HG02678 (cell line): ENCODE measurements at regions not wholly inside any gene's neighbourhood (a gene's known extent, or its start where the extent isn't known, plus 50 kb on each side); places are given as distances from the start of the nearest gene placed in this dataset.

ENCODE experiments used
- ATAC-seq: cut with Tn5 transposase; IDR thresholded peaks from one replicate; pipeline ENCODE4 v1.9.1; 2021; ENCODE audit warnings: mild to moderate bottlenecking, moderate library complexity; ENCODE audit not compliant: unreplicated experiment

DNA sequence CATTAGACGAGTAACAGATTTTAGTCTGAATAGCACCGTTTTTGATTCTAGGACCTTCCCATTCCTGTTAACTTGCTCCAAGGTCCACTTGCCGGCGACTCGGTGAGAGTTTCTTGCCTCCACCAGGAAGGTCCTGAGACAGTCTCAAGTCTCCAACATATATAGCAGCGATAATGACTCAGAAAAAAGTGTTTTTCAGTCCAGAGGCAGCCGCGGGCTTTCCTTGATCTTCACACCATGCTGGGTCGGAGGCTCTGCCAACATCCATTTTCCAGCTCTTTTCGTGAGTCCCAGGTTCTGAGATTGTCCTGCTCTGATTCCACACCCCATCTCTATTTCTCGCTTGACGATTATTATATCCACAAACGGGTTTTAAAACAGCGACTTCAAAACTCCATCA lies 170.5 kb downstream of the GPX5 start:
- no peak for ATAC-seq

- ATAC-seq = no peak
Measured at GRCh38 chr6:28696682-28697081, 171.0 kb downstream of the GPX5 start.

DNA sequence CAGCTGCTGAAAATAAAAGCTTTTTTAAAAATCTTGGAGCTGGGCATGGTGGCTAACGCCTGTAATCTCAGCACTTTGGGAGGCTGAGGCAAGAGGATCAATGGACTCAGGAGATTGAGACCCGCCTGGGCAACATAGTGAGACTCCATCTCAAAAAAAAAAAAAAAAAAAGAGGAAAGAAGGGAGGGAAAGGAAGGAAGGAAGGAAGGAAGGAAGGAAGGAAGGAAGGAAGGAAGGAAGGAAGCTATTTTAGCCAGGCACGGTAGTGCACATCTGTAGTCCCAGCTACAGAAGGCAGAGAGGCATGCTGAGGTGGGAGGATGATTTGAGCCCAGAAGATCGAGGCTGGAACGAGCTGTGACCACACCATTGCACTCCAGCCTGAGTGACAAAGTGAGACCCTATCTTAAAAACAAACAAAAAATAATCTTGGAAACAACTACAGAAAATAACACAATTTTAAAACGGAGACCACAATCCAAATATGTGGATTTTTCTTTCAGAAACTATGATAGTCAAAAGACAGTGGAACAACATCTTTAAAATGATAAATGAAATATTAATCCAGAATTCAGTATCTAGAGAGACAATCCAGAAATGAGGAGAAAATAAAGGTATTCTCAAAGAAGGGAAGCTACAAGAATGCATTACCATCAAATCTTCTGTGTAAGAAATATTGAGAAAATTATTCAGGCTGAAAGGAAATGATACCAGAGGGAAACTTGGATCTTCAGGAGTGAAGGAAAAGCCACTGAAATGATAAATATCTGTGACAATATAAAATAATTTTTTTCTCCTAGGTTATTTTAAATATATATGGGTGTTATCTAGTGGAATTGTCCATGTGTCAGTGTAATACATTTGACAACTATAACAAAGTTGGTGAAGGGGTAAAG lies 182.0 kb downstream of the GPX5 start:
- ATAC-seq = no peak

- no peak for ATAC-seq
Measured at GRCh38 chr6:28709478-28710349, 184.0 kb downstream of the GPX5 start.

- no peak for ATAC-seq
Measured at GRCh38 chr6:28710466-28711191, 184.9 kb downstream of the GPX5 start.

DNA sequence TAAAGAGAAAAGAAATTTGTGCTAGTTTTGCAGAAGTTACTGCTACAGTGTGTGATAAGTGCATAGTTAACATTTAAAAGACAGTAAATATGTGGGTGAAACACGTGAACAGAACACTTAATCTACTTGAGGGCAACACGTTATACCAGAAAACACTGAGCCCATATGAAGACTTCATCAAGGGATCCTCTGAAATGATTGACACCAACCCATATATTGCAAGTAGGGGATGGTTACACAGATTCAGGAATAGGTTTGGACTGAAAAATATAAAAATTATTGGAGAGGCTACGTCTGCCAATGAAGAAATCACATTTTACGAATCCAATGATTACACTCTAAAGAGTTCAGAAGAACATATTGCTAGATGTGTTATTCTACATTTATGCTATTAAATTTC lies 185.6 kb downstream of the GPX5 start:
- no peak for ATAC-seq

DNA sequence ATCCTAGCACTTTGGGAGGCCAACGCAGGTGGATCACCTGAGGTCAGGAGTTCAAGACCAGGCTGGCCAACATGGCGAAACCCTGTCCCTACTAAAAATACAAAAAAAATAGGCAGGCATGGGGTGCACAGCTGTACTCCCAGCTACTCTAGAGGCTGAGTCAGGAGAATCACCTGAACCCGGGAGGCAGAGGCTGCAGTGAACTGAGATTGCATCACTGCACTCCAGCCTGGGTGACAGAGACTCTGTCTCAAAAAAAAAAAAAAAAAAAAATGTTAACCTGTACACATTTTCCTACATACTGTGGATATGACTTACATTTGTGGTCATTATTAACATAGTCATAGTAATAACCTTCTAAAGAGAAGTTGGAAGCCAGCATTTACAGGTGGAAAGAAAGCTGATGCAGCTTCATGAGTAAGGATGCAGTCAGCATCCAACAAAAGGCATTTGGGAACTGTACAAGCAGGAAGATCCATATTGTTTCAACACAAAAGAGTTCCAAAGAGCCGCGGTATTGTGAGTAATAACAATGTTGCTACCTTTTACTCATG lies 186.2 kb downstream of the GPX5 start:
- ATAC-seq = no peak

GRCh38 chr6:28712982-28713381 lies 187.3 kb downstream of the GPX5 start:
- no peak for ATAC-seq

DNA sequence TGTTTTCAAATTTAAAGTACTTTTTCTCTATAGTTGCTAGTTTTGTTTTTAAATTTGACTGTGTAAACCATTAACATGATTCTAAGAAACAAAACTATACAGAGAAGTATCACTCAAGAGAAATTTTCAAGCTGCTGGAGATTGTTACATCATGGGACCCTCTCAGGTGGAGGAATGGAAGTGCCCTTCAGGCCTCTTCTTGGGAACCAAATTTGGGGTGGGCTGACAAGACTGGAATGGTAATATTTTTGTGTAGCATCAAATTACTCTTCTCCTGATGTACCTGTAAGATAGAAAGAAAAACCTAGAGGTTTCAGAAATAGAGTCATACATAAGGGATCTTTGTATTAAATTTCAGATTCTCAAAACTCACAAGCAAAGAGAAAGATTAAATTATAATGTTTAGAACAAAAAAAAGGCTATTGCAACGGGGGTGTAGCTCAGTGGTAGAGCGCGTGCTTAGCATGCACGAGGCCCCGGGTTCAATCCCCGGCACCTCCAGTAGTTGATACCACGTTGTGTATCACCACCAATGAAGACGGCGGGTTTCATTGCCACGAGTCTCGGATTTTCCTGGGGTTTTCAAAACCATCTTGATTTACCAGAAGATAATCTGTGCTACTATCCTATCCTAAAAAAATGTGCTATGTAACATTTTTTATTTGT lies 193.7 kb downstream of the GPX5 start:
- ATAC-seq = no peak

DNA sequence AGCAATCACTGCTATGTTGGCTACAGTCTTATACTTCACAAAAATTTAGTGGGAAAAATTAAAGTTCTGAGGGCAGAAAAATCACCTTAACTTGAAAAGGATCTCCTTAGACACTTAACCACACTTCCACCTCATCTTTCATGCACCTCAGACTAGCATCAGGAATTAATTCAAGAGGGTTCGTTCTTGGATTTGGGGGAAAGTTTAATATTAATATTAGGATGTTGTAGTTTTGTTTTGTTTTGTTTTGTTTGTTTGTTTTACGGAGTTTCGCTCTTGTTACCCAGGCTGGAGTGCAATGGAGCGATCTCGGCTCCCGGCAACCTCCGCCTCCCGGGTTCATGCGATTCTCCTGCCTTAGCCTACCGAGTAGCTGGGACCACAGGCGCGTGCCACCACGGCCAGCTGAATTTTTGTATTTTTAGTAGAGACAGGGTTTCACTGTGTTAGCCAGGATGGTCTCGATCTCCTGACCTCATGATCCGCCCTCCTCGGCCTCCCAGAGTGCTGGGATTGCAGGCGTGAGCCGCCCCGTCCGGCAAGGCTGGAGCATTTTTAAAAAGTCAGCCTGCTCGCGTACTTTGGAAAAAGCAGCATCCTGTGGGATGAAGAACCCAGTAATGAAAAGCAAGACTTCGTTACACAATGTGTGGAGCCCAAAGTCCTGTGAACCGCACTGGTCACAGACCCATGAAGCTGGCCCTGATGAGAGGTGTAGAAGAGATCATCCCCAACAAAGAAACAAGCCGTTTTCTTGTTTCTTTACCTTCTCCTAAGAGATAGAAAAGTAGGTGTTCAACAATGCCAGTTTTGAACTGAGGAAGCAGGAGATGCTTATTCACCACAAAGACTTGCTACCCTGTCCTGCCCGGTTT lies 194.9 kb downstream of the GPX5 start:
- ATAC-seq = no peak

DNA sequence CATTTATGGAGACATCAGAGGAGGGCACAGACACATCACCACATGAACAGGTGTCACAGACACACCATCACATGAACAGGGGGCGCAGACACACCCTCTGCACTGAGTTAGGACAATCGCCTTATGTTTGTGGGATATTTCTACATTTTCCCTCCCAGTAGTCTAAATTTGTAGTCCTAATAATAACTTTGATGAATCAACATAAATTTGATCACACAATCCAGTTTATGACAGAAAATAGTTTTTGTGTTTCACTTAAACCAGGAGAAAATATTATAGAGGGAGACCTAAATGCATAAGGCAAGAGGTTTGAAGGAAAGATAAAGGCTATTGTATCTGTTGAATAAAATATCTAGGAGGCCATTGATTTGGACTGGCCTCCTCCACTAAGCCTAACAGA lies 195.7 kb downstream of the GPX5 start:
- ATAC-seq = no peak

- no peak for ATAC-seq
Measured at GRCh38 chr6:28724395-28724794, 198.7 kb downstream of the GPX5 start.

DNA sequence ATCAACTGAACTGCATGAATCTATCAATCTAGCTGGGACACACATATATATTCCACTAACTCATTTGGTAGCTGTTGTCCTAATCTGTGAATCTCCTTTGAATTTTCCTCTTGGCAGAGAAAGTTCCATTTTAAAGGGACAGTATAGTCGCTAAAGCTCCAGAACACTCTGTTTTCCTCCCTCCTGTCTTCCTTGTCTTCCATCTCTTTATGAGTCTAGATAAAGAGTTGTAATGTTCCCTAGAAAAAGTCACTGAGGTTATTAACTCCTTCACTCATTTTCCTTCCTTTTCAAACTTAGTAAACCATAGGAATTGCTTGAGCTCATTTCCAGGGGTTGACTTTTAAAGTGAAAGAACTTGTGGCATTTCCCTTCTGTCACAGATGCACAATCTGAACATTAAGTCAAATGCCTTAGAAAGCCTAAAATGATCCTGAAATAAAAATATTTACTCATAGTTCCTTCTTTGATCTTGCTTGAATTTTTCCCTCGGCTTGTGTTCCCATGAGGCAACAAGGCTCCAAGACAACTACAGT lies 198.4 kb downstream of the TRIM27 start:
- no peak for ATAC-seq

- no peak for ATAC-seq
Measured at GRCh38 chr6:28725890-28726348, 197.9 kb downstream of the TRIM27 start.

GRCh38 chr6:28726569-28727309 lies 197.0 kb downstream of the TRIM27 start:
- ATAC-seq = no peak

DNA sequence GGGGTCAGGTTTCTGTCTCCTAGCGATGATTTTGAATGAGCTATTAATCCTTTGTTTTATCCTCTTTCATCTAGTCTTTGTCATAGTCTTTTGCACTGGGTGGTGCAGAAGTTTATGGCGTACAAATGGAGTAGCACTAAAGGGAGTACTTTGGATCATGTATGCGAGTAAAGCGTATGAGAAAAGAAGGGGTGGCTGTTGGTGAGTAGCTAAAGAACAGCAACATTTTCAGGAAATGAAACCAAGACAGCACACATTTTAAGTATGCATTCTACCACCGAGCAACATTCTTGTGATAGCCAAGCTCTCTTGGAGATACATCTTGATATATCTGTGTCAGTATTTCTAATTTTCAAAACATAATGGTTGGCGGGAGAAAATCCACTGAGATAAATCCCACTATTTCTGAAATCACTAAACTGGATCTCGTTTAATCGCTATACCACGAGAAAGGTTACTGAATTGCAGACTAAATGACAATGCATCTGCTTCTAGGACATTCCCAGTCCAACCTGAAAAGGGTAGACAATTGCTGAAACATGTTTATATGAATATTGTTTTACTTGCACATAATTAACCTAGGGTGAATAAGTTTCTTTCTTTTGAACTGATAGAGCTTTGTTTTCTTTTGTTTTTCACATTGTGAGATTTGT lies 196.1 kb downstream of the TRIM27 start:
- ATAC-seq = no peak

DNA sequence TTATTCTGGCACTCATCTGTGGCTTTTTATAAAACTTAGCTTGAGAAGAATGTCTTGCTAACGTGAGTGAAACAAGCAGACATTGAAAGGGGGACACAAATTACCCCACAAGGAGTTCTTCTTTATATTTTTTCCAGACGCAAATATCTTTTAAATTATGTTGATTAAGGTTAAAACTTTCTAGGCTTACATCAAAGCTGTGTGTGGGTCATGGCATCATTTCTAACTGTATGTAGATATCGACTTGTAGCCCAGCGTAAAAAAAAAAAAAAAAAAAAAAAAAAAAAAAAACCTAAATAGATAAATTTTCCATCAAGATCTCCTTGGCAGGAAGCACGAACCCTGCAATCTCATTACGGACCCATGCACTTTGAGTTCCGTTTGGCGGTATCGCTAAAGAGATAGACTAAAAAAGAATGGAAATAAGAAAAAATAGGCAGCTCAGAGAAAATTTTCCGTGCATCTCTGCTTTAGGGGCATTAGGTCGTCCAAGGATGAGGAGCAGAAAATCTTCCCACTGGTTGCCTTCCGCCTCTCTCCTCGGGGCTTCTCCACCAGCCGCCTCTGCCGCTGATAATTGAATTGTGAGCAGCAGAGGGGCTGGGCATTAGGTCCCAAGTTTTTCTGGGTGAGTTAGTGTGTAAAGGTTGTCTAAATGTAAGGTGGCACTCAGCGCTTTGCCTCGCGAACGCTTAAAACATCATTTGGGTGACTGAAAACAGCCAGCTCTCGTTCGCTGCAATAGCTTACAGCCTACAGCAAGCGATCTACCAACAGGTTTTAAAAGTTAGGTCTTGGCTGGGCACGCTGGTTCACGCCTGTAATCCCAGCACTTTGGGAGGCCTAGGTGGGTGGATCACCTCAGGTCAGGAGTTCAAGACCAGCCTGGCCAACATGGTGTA lies 194.0 kb downstream of the TRIM27 start:
- no peak for ATAC-seq
